SK-N-SH treated with all-trans-retinoic acid at 6 μM for 48 hours (cell line): ENCODE measurements at regions not wholly inside any gene's neighbourhood (a gene's known extent, or its start where the extent isn't known, plus 50 kb on each side); places are given as distances from the start of the nearest gene placed in this dataset.

Experiments
- ARNTL ChIP-seq: fragments of 450-650 bp; formaldehyde crosslinking; IDR thresholded peaks from 2 replicates; pipeline ENCODE4 v1.5.0; 2020; ENCODE audit warnings: low read depth, mild to moderate bottlenecking, moderate library complexity, borderline replicate concordance
- SNAI2 ChIP-seq: fragments of 250-450 bp; sonication (Bioruptor Pico); IDR thresholded peaks from 2 replicates; pipeline ENCODE4 v1.5.0; 2020; ENCODE audit warnings: mild to moderate bottlenecking, moderate library complexity
- ZC3H10 ChIP-seq: fragments of 250-450 bp; sonication (Bioruptor Pico); IDR thresholded peaks from 2 replicates; pipeline ENCODE4 v1.5.1; 2021; ENCODE audit warnings: mild to moderate bottlenecking, moderate library complexity
- ZFP3 ChIP-seq: fragments of 250-450 bp; sonication (Bioruptor Pico); IDR thresholded peaks from 2 replicates; pipeline ENCODE4 v1.5.0; 2020; ENCODE audit warnings: mild to moderate bottlenecking, moderate library complexity
- ZFP30 ChIP-seq: fragments of 450-650 bp; formaldehyde crosslinking; IDR thresholded peaks from 2 replicates; pipeline ENCODE4 v1.5.0; 2022; ENCODE audit warnings: mild to moderate bottlenecking, moderate library complexity
- TF ChIP-seq, protein P1 (sequence below): fragments of 250-450 bp; sonication (Bioruptor Pico); IDR thresholded peaks from 2 replicates; pipeline ENCODE4 v1.5.0; 2020; ENCODE audit warnings: mild to moderate bottlenecking, moderate library complexity

DNA sequence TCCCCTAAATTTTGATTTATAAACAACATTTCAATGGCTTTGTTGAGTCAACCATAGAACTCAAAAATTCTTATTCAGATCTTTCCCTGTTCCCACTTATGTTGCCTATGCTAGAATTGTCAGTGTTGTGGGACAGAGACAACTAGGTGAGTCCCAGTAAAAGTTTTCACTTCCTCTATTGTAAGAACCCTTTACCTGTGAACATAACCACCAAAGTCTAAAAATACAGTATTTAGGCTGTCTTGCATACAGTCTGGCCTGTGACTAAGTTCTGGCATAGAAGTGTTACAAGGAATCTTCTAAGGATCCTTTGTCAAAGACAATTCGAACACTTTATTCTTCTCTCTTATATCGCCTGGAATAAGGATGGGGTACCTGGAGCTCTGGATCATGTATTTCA lies 1047.9 kb upstream of the NCAM2 start:
- TF ChIP-seq ZC3H10 (CRISPR knock-in tag) (no peak), ZFP3 (CRISPR knock-in tag) (no peak), ARNTL (CRISPR knock-in tag) (no peak), ZFP30 (CRISPR knock-in tag) (no peak), SNAI2 (CRISPR knock-in tag) (no peak)
- TF ChIP-seq, protein P1, sequence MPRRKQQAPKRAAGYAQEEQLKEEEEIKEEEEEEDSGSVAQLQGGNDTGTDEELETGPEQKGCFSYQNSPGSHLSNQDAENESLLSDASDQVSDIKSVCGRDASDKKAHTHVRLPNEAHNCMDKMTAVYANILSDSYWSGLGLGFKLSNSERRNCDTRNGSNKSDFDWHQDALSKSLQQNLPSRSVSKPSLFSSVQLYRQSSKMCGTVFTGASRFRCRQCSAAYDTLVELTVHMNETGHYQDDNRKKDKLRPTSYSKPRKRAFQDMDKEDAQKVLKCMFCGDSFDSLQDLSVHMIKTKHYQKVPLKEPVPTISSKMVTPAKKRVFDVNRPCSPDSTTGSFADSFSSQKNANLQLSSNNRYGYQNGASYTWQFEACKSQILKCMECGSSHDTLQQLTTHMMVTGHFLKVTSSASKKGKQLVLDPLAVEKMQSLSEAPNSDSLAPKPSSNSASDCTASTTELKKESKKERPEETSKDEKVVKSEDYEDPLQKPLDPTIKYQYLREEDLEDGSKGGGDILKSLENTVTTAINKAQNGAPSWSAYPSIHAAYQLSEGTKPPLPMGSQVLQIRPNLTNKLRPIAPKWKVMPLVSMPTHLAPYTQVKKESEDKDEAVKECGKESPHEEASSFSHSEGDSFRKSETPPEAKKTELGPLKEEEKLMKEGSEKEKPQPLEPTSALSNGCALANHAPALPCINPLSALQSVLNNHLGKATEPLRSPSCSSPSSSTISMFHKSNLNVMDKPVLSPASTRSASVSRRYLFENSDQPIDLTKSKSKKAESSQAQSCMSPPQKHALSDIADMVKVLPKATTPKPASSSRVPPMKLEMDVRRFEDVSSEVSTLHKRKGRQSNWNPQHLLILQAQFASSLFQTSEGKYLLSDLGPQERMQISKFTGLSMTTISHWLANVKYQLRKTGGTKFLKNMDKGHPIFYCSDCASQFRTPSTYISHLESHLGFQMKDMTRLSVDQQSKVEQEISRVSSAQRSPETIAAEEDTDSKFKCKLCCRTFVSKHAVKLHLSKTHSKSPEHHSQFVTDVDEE = no peak
